Activated naive CD4-positive, alpha-beta T cell treated with anti-CD3 and anti-CD28 coated beads for 36 hours (primary cell): ENCODE measurements at regions not wholly inside any gene's neighbourhood (a gene's known extent, or its start where the extent isn't known, plus 50 kb on each side); places are given as distances from the start of the nearest gene placed in this dataset.

ENCODE experiments used
- CTCF ChIA-PET: fragments of 350-600 bp; sonication (Branson Sonifier 250); formaldehyde crosslinking; loops from one replicate; lab custom pipeline; 2021; ENCODE audit warnings: antibody characterized with exemption; lab: Charles Lee
- DNase-seq: peaks from one replicate; pipeline ENCODE4 v3.0.0-alpha.2; 2020
- H3K27ac Mint-ChIP-seq: one replicate; pipeline ENCODE4 v1.8.0; 2021; ENCODE audit warnings: mild to moderate bottlenecking, mixed read lengths
- H3K27me3 Mint-ChIP-seq: one replicate; pipeline ENCODE4 v1.8.0; 2021; ENCODE audit warnings: low read depth, mixed read lengths
- H3K36me3 Mint-ChIP-seq: one replicate; pipeline ENCODE4 v1.8.0; 2021; ENCODE audit warnings: low read depth, mixed read lengths
- H3K4me1 Mint-ChIP-seq: one replicate; pipeline ENCODE4 v1.8.0; 2021; ENCODE audit warnings: low read depth, mixed read lengths
- H3K4me3 Mint-ChIP-seq: one replicate; pipeline ENCODE4 v1.8.0; 2021; ENCODE audit warnings: mild to moderate bottlenecking, moderate library complexity, mixed read lengths
- H3K9me3 Mint-ChIP-seq: one replicate; pipeline ENCODE4 v1.8.0; 2021; ENCODE audit warnings: mixed read lengths
- intact Hi-C: fragments of 100-400 bp; cut with micrococcal nuclease; formaldehyde crosslinking; loops from one replicate; pipeline ENCODE4 v1.15.1; 2023

GRCh38 chr4:124083711-124084110 lies 628.8 kb downstream of the ANKRD50 start:
- no peaks in the 10 kb centered on the region for H3K4me1 Mint-ChIP-seq
- H3K27me3 Mint-ChIP-seq = no peaks in the 10 kb centered on the region
- no peak overlapping the region for H3K27ac Mint-ChIP-seq
- H3K4me3 Mint-ChIP-seq = no peak overlapping the region
- intact Hi-C loops = no loop called here
- no peak for DNase-seq
- CTCF ChIA-PET = no interaction called here
- peaks cover 1% of the 10 kb centered on the region for H3K9me3 Mint-ChIP-seq
- no peaks in the 10 kb centered on the region for H3K36me3 Mint-ChIP-seq

- Mint-ChIP-seq H3K27me3 (no peaks in the 10 kb centered on the region), H3K9me3 (no peaks in the 10 kb centered on the region), H3K27ac (no peak overlapping the region), H3K4me1 (no peaks in the 10 kb centered on the region), H3K4me3 (no peak overlapping the region), H3K36me3 (no peaks in the 10 kb centered on the region)
- no peak for DNase-seq
- CTCF ChIA-PET = no interaction called here
- intact Hi-C loops = no loop called here
Measured at GRCh38 chr4:124085561-124086180, 626.9 kb downstream of the ANKRD50 start.

- Mint-ChIP-seq H3K4me3 (no peak overlapping the region), H3K27me3 (no peaks in the 10 kb centered on the region), H3K9me3 (peaks cover 4% of the 10 kb centered on the region), H3K36me3 (no peaks in the 10 kb centered on the region), H3K27ac (no peak overlapping the region), H3K4me1 (no peaks in the 10 kb centered on the region)
- intact Hi-C loops = no loop called here
- CTCF ChIA-PET = no interaction called here
- no peak for DNase-seq
Measured at GRCh38 chr4:124090021-124090420, 622.5 kb downstream of the ANKRD50 start.

- H3K4me3 Mint-ChIP-seq = no peak overlapping the region
- intact Hi-C loops = no loop called here
- no peaks in the 10 kb centered on the region for H3K27me3 Mint-ChIP-seq
- no peaks in the 10 kb centered on the region for H3K4me1 Mint-ChIP-seq
- peaks cover 4% of the 10 kb centered on the region for H3K9me3 Mint-ChIP-seq
- no peaks in the 10 kb centered on the region for H3K36me3 Mint-ChIP-seq
- CTCF ChIA-PET = no interaction called here
- DNase-seq = no peak
- no peak overlapping the region for H3K27ac Mint-ChIP-seq
Measured at GRCh38 chr4:124092101-124092500, 620.4 kb downstream of the ANKRD50 start.

- intact Hi-C loops = no loop called here
- H3K36me3 Mint-ChIP-seq = no peaks in the 10 kb centered on the region
- CTCF ChIA-PET = no interaction called here
Measured at GRCh38 chr4:124092541-124092984, 620.0 kb downstream of the ANKRD50 start.

GRCh38 chr4:124095621-124096020 lies 616.9 kb downstream of the ANKRD50 start:
- no peaks in the 10 kb centered on the region for H3K4me1 Mint-ChIP-seq
- peaks cover 4% of the 10 kb centered on the region for H3K9me3 Mint-ChIP-seq
- no peaks in the 10 kb centered on the region for H3K27me3 Mint-ChIP-seq
- no peak for DNase-seq
- CTCF ChIA-PET = no interaction called here
- no peak overlapping the region for H3K4me3 Mint-ChIP-seq
- no peak overlapping the region for H3K27ac Mint-ChIP-seq
- intact Hi-C loops = no loop called here
- no peaks in the 10 kb centered on the region for H3K36me3 Mint-ChIP-seq

More at GRCh38 chr4:124092541-124092984, 620.0 kb downstream of the ANKRD50 start:
- Mint-ChIP-seq H3K9me3 (peaks cover 4% of the 10 kb centered on the region), H3K4me1 (no peaks in the 10 kb centered on the region), H3K4me3 (no peak overlapping the region), H3K27ac (no peak overlapping the region), H3K27me3 (no peaks in the 10 kb centered on the region)
- DNase-seq = no peak

GRCh38 chr4:124096290-124096689 lies 616.2 kb downstream of the ANKRD50 start:
- Mint-ChIP-seq H3K27ac (no peak overlapping the region), H3K27me3 (no peaks in the 10 kb centered on the region), H3K36me3 (no peaks in the 10 kb centered on the region), H3K4me1 (no peaks in the 10 kb centered on the region), H3K4me3 (no peak overlapping the region), H3K9me3 (peaks cover 4% of the 10 kb centered on the region)
- intact Hi-C loops = no loop called here
- DNase-seq = no peak
- CTCF ChIA-PET = no interaction called here

GRCh38 chr4:124097447-124097846 lies 615.1 kb downstream of the ANKRD50 start:
- CTCF ChIA-PET = no interaction called here
- peaks cover 5% of the 10 kb centered on the region for H3K9me3 Mint-ChIP-seq

GRCh38 chr4:124104101-124104500 lies 608.4 kb downstream of the ANKRD50 start:
- intact Hi-C loops = no loop called here
- DNase-seq = no peak
- H3K36me3 Mint-ChIP-seq = no peaks in the 10 kb centered on the region
- H3K4me3 Mint-ChIP-seq = no peak overlapping the region
- no peaks in the 10 kb centered on the region for H3K4me1 Mint-ChIP-seq
- no peaks in the 10 kb centered on the region for H3K27me3 Mint-ChIP-seq
- CTCF ChIA-PET = no interaction called here
- H3K9me3 Mint-ChIP-seq = peaks cover 6% of the 10 kb centered on the region
- H3K27ac Mint-ChIP-seq = no peak overlapping the region

More at GRCh38 chr4:124097447-124097846, 615.1 kb downstream of the ANKRD50 start:
- Mint-ChIP-seq H3K36me3 (no peaks in the 10 kb centered on the region), H3K4me3 (no peak overlapping the region), H3K27ac (no peak overlapping the region), H3K27me3 (no peaks in the 10 kb centered on the region), H3K4me1 (no peaks in the 10 kb centered on the region)
- DNase-seq = no peak
- intact Hi-C loops = no loop called here

- H3K27me3 Mint-ChIP-seq = no peaks in the 10 kb centered on the region
- DNase-seq = no peak
- H3K4me1 Mint-ChIP-seq = no peaks in the 10 kb centered on the region
- no peak overlapping the region for H3K27ac Mint-ChIP-seq
- no peak overlapping the region for H3K4me3 Mint-ChIP-seq
- H3K36me3 Mint-ChIP-seq = no peaks in the 10 kb centered on the region
- CTCF ChIA-PET = no interaction called here
- H3K9me3 Mint-ChIP-seq = peaks cover 6% of the 10 kb centered on the region
- intact Hi-C loops = no loop called here
Measured at GRCh38 chr4:124104628-124105027, 607.9 kb downstream of the ANKRD50 start.

GRCh38 chr4:124105212-124105611 lies 607.3 kb downstream of the ANKRD50 start:
- no peaks in the 10 kb centered on the region for H3K4me1 Mint-ChIP-seq
- H3K27me3 Mint-ChIP-seq = no peaks in the 10 kb centered on the region
- CTCF ChIA-PET = no interaction called here
- H3K36me3 Mint-ChIP-seq = no peaks in the 10 kb centered on the region
- peaks cover 6% of the 10 kb centered on the region for H3K9me3 Mint-ChIP-seq
- no peak overlapping the region for H3K4me3 Mint-ChIP-seq
- no peak overlapping the region for H3K27ac Mint-ChIP-seq
- DNase-seq = no peak
- intact Hi-C loops = no loop called here

GRCh38 chr4:124111411-124111810 lies 601.1 kb downstream of the ANKRD50 start:
- Mint-ChIP-seq H3K27ac (no peak overlapping the region), H3K27me3 (no peaks in the 10 kb centered on the region), H3K9me3 (no peaks in the 10 kb centered on the region), H3K4me3 (no peak overlapping the region), H3K36me3 (no peaks in the 10 kb centered on the region), H3K4me1 (no peaks in the 10 kb centered on the region)
- DNase-seq = no peak
- CTCF ChIA-PET = interaction anchor here (0.6 kb wide), 1 partner anchor 61 kb away, joined by 4 read pairs; no protein-coding TSS in a partner anchor
- intact Hi-C loops = loop anchor here (5.0 to 10.0 kb wide), 2 partner anchors 717 to 1009 kb away; partner anchors contain the start of gene SPRY1

GRCh38 chr4:124111922-124112321 lies 600.6 kb downstream of the ANKRD50 start:
- Mint-ChIP-seq H3K27me3 (no peaks in the 10 kb centered on the region), H3K36me3 (no peaks in the 10 kb centered on the region), H3K9me3 (no peaks in the 10 kb centered on the region), H3K27ac (no peak overlapping the region), H3K4me3 (no peak overlapping the region), H3K4me1 (no peaks in the 10 kb centered on the region)
- CTCF ChIA-PET = no interaction called here
- DNase-seq = no peak
- intact Hi-C loops = loop anchor here (5.0 to 10.0 kb wide), 2 partner anchors 717 to 1010 kb away; partner anchors contain the start of gene SPRY1
